ENCODE measurements at regions not wholly inside any gene's neighbourhood (a gene's known extent, or its start where the extent isn't known, plus 50 kb on each side); places are given as distances from the start of the nearest gene placed in this dataset.

- H3K4me1 ChIP-seq (ENCODE audit: low read depth, poor library complexity, severe bottlenecking): no peaks in the 10 kb centered on the region
- no peak overlapping the region for H3K9ac ChIP-seq
- H3K4me2 ChIP-seq: no peak overlapping the region
- H4K20me1 ChIP-seq (ENCODE audit: insufficient read depth): no peaks in the 10 kb centered on the region
- H3K27ac ChIP-seq: no peak overlapping the region
- H3K27me3 ChIP-seq (ENCODE audit: insufficient read depth, low read depth): no peaks in the 10 kb centered on the region
- H3K79me2 ChIP-seq (ENCODE audit: insufficient read depth, low read depth): no peaks in the 10 kb centered on the region
- no peak overlapping the region for H2AFZ ChIP-seq (ENCODE audit: low read depth)
- H3K36me3 ChIP-seq (ENCODE audit: insufficient read depth): no peaks in the 10 kb centered on the region
- TF ChIP-seq, protein P1, sequence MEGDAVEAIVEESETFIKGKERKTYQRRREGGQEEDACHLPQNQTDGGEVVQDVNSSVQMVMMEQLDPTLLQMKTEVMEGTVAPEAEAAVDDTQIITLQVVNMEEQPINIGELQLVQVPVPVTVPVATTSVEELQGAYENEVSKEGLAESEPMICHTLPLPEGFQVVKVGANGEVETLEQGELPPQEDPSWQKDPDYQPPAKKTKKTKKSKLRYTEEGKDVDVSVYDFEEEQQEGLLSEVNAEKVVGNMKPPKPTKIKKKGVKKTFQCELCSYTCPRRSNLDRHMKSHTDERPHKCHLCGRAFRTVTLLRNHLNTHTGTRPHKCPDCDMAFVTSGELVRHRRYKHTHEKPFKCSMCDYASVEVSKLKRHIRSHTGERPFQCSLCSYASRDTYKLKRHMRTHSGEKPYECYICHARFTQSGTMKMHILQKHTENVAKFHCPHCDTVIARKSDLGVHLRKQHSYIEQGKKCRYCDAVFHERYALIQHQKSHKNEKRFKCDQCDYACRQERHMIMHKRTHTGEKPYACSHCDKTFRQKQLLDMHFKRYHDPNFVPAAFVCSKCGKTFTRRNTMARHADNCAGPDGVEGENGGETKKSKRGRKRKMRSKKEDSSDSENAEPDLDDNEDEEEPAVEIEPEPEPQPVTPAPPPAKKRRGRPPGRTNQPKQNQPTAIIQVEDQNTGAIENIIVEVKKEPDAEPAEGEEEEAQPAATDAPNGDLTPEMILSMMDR (conservative IDR thresholded peaks at IDR 0.05; ENCODE audit: low read depth, low read length): no peak
- H3K4me3 ChIP-seq (IDR thresholded peaks at IDR 0.05; ENCODE audit: insufficient read depth, low read depth, low read length): no peak overlapping the region
Measured at GRCh38 chr2:49664827-49665226, 510.5 kb upstream of the FSHR start.

DNA sequence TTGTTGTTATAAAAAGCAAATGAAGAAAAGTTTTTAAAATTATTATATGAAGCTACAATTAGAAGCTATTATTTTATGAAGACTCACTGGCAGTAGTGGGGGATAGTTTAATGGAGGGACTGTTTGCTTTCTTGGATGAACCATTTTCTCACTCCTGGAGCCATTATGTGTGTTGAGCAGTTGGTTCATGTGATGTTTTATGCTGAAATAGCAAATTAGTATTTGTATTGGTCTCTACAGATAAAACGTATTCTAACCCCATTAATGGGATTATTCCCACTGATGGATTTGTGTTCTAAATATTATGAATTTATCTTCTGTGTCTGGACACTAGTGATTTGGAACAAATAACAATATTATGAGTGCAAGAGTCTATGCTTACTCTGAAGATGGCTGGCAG is 507.5 kb upstream of the FSHR start:
- Histone ChIP-seq H3K4me2 (no peak overlapping the region), H3K79me2 (ENCODE audit: insufficient read depth, low read depth) (no peaks in the 10 kb centered on the region), H4K20me1 (ENCODE audit: insufficient read depth) (no peaks in the 10 kb centered on the region), H3K27me3 (ENCODE audit: insufficient read depth, low read depth) (no peaks in the 10 kb centered on the region), H2AFZ (ENCODE audit: low read depth) (no peak overlapping the region), H3K4me3 (IDR thresholded peaks at IDR 0.05; ENCODE audit: insufficient read depth, low read depth, low read length) (no peak overlapping the region), H3K4me1 (ENCODE audit: low read depth, poor library complexity, severe bottlenecking) (no peaks in the 10 kb centered on the region), H3K9ac (no peak overlapping the region), H3K36me3 (ENCODE audit: insufficient read depth) (no peaks in the 10 kb centered on the region), H3K27ac (no peak overlapping the region)
- TF ChIP-seq, protein P1 (conservative IDR thresholded peaks at IDR 0.05; ENCODE audit: low read depth, low read length): no peak

DNA sequence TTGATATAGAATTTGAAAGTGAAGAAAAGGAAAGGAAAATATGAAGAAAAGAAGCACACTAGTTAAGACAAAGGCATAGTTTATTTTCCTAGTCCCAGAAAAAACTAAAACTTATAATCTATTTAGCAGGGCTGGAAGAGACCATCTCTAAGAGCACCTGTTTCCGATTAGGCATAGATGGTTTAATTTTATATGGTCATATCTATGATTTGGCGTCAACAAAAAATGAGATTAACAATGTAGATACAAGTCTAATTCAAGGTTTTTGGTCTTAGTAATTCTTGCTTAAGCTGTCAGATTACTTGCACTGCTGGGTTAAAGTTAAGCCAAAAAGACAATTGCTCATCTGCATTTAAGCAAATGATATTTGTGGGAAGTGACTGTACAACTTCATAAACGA is 502.5 kb upstream of the FSHR start:
- TF ChIP-seq, protein P1 (conservative IDR thresholded peaks at IDR 0.05; ENCODE audit: low read depth, low read length): no peak
- no peak overlapping the region for H3K27ac ChIP-seq
- no peaks in the 10 kb centered on the region for H4K20me1 ChIP-seq (ENCODE audit: insufficient read depth)
- H3K4me3 ChIP-seq (IDR thresholded peaks at IDR 0.05; ENCODE audit: insufficient read depth, low read depth, low read length): no peak overlapping the region
- no peaks in the 10 kb centered on the region for H3K4me1 ChIP-seq (ENCODE audit: low read depth, poor library complexity, severe bottlenecking)
- H2AFZ ChIP-seq (ENCODE audit: low read depth): no peak overlapping the region
- H3K27me3 ChIP-seq (ENCODE audit: insufficient read depth, low read depth): no peaks in the 10 kb centered on the region
- H3K9ac ChIP-seq: no peak overlapping the region
- no peaks in the 10 kb centered on the region for H3K79me2 ChIP-seq (ENCODE audit: insufficient read depth, low read depth)
- no peak overlapping the region for H3K4me2 ChIP-seq
- no peaks in the 10 kb centered on the region for H3K36me3 ChIP-seq (ENCODE audit: insufficient read depth)

DNA sequence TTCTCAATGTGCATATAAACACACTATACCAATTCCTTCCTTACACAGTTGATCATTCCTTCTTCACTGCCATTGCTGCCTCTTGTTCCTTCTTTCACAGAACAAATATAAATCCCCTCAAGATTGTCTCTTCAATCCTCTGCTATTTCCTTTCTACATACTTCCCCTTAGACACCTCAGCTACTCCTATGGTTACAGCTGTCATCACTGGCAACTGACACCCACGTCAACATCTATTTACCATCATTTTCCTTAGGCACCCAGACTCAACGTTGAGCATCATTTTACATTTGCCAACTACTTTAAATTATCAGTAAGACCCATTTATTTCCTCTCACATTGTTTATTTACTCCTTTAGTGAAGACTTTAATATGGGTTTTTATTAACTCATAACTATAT is 488.8 kb upstream of the FSHR start:
- Histone ChIP-seq H2AFZ (ENCODE audit: low read depth) (no peak overlapping the region), H3K27ac (no peak overlapping the region), H3K36me3 (ENCODE audit: insufficient read depth) (no peaks in the 10 kb centered on the region), H3K4me3 (IDR thresholded peaks at IDR 0.05; ENCODE audit: insufficient read depth, low read depth, low read length) (no peak overlapping the region), H3K79me2 (ENCODE audit: insufficient read depth, low read depth) (no peaks in the 10 kb centered on the region), H3K9ac (no peak overlapping the region), H3K4me2 (no peak overlapping the region), H3K27me3 (ENCODE audit: insufficient read depth, low read depth) (no peaks in the 10 kb centered on the region), H3K4me1 (ENCODE audit: low read depth, poor library complexity, severe bottlenecking) (no peaks in the 10 kb centered on the region), H4K20me1 (ENCODE audit: insufficient read depth) (no peaks in the 10 kb centered on the region)
- TF ChIP-seq, protein P1 (conservative IDR thresholded peaks at IDR 0.05; ENCODE audit: low read depth, low read length): no peak

Data from KMS-11 (cell line).